GM21576 (cell line): ENCODE measurements at regions not wholly inside any gene's neighbourhood (a gene's known extent, or its start where the extent isn't known, plus 50 kb on each side); places are given as distances from the start of the nearest gene placed in this dataset.

Experiments used
- ATAC-seq: cut with Tn5 transposase; IDR thresholded peaks from one replicate; pipeline ENCODE4 v1.9.1; 2021; ENCODE audit warnings: mild to moderate bottlenecking, moderate library complexity; ENCODE audit not compliant: unreplicated experiment

DNA sequence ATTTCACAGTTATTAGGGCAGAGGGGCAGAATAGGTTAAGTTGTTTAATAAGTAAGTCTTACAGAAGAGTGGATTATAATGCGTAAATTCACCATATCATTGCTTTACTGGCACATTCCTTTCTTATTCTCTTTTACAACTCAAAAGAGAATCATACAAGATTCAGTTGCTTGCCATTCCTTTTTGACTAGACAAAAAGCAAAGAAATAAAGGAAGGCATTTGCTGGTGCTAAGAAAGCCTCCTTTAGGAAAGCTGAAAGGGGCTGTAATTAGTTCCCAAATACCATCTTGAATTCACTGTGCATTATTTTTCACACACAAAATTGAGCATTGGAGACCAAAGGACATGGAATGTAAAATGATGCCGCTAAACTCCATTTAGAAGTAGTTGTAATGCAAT, 499.3 kb downstream of the NXPH1 start:
- ATAC-seq = no peak

DNA sequence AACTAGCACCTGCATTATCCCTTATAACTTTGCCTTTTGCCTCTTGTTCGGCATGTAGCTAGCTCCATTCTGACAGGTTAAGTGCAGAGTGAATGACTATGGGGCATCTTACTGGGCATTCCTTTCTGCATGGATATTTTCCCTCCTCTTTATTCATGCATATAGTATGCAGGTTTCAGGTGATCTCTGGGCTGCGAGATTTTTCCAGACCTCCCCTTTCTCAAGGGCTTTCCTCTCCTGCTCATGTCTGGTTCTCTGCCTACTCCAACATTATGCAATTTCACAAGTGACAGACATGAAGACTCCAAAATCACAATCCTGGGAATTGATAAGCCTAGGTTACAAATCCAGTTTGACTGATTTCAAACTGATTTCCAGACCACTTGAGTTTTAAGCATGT, 503.8 kb downstream of the NXPH1 start:
- ATAC-seq = no peak

DNA sequence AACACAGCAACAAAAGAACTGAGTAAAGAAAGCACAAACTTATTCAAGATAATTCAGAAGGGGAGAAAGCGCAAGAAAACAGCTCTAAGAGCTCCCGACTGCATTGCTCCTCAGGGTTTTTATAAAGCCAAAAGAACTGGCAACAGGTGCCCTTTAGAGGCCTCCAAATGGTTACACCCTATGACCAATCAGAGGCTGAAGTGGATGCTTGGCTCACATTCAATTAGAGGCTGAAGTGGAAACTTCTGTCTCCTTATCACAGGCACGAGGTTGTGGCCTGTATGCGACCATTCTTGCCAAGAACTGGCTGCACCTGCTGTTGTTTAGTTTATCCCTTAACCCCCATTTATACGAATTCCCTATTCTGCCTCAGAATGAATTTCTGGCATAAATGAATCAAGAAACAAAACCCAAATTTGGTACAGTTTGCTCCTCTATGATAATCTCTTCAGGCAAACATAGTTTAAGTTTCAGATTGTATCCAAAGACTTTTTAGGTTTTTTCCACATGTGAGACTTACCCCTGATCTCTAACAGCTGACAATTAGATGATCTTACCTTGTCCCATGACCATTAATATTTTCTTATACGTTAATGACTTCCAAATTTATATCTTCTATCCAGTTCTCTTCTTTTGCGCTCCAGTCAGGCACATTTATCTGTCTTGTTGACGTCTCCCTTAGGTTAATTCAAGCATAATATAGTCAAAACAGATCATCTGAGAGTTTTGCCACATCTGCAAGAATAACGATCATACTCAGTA, 504.8 kb downstream of the NXPH1 start:
- ATAC-seq = no peak

DNA sequence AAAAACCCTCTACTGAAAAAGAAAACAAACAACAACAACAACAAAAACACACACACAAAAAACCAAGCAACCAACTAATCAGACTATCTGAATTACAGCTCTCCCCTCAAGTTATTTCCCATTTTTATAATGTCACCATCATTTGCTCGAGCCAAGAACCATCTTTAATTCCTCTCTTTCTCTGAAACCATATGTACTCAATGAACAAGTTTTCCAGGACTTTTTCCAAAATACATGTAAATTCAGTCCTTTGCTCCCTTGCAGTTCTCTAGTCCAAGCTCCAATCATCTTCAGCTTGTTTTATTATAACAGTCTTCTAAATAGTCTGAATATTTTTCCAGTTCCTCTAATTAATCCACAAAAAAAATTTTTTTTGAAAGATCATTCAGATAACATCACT, 506.0 kb downstream of the NXPH1 start:
- ATAC-seq = no peak

DNA sequence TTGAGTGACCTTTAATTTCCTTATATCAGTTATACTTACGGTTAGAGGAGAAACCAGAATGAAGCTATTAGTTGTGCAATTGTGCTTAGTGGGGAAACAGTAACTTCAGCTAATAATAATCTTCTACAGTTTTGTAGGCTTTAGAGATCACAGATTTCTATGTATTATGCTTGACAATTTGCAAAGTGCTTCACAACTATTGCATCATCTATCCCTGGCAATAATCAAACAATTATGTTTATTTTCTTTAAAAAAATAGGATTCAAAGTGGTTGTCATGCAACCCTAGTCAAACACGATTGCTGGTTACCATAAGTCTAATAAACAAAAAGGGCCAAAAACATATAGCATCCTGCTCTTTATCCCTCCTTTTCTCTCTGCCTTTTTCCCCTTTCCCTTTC, 530.3 kb downstream of the NXPH1 start:
- ATAC-seq = no peak

DNA sequence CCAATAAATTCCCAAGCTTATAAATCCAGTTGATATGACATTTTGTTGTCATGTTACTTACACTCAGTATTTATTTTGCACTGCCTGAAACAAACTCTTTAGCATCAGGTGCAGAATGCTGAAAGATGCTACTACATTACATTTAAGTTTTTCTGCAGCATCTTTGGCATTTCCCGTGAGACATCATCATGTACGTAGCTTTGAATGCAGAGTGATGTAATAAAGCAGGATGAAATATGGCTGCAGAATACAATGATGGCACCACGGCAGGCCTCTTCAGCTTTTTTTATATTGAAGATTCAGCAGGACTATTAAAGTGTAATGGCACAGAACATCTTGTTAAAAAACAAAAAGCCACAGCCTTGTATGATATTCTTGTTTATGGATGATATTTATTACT, 531.8 kb downstream of the NXPH1 start:
- no peak for ATAC-seq

DNA sequence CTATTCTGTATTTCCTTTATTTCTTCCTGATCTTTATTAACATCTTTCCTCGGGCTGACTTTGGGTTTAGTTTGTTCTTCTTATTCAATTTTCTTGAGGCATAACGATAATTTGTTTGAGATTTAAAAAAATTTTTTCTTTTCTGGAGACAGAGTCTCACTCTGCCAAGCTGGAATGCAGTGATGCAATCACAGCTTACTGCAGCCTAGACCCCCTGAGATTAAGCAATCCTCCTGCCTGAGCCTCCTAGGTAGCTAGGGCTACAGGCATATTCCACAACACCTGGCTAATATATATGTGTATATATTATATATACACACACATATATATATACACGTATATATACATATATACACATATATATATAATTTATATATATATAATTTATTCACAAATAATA, 540.2 kb downstream of the NXPH1 start:
- ATAC-seq = no peak

DNA sequence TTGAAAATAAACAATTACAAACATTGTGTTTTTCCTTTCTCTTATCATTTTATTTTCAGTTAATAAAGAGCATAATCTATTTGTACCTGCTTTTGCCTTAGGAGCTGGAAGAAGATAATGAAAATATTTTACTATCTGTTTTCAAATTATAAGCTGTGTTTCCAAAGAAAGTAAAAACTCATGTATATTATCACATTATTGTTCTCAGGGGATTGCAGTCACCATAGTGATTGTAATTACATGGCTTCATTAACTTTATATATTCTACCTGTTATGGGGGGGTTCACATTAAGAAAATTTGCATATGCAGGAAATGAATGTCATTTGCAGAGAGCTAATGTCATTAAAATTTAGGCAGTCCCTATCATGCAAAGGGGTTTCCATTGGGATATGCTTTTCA, 542.3 kb downstream of the NXPH1 start:
- ATAC-seq = no peak

DNA sequence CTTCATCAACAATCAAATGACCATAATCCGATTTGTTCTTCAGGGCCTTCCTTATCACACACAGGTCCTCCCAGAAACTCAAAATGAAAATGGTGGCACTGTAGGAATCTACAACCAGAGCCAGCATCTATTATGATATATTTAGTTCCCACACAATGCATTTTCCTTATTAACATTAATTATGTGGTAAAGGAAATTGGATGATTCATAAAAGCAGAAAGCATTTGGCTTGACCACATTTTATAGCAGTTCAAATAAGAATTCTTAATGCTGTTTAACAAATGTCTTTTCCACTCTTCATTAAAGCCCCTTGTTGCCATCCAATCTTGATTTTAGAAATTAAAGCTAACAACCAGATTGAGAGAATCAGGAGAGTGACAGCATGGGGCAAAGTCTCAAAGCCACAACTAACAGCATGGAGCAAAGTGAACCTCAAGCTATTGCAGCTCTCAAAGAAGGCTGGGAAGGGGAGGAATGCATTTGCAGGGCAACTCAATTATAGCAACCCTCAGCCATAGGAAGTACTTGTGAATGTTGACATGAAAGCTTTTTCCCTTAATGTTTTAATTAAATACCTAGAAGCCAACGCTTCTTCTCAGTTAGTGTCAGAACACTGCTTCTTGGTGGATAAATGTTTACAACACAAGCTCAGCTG, 549.1 kb downstream of the NXPH1 start:
- no peak for ATAC-seq

DNA sequence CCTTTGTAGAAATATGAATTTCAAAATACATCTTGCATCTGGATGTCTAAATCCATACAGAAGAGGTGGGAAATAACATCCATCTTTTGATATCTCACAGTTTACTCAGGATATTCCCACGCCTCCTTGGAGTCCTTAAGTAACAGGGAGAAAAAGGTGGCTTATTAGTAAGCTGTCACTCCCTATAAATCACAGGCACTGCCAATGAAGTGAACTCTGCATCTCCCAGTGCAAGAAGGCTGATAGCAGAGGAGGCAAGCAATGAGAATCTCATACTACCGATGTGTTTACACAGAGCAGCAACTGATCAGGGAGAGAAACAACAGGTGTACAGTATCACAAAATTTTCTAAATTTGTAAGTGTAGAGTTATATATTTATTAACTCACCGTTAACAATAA, 551.8 kb downstream of the NXPH1 start:
- no peak for ATAC-seq

DNA sequence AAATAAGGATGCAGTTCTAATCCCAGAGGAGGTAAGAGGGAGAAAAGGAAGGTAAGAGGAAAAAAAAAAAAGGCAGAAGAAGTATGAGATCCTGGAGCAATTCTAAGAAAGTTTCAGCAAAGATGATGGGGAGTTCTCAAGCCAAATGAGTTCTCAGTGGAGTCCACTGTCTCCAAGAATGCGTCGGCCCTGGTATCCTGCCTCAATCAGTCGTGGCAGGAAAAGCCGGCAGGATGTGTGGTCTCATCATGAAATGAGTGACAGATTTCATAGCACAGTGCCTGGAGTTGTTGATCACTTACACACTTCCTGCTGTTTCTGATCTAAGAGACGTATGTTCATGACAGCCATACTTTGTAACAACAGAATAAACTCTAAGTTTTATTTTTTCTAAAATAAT, 554.9 kb downstream of the NXPH1 start:
- no peak for ATAC-seq

DNA sequence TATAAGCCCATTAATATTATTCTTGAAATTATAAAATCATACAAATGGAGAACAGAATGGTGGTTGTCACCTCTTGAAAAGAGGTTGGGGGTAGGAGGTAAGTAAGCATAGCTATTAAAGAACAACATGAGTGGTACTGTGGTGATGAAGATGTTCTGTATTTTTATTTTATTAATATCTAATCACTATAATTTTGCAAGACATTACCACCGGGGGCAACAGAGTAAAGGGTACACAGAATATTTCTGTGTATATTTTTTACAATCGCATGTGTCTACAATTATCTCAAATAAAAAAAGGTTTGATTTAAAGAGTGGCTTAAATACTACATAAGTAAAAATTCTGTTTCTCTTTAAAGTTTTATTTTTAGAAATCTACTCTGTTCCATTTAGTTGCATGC, 557.8 kb downstream of the NXPH1 start:
- ATAC-seq = no peak

DNA sequence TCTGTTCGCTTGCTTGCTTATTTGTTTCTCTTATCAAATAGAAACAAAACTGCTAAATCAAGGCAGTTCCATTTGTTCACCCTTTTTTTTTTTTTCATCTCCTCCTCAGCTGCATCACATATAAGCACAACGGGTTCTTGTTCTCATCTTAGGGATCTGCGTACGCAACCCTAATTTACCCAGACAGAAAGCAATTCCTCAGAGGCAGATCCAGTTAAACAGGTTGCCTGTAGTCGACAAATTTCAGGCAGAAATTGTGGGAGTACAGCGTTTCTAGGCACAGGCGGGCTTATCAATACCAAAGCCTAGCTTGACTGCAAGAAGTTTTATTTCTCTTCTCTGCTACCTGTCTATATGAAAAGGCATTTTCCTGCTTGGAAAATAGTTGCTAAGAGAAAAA, 565.4 kb downstream of the NXPH1 start:
- ATAC-seq = no peak

DNA sequence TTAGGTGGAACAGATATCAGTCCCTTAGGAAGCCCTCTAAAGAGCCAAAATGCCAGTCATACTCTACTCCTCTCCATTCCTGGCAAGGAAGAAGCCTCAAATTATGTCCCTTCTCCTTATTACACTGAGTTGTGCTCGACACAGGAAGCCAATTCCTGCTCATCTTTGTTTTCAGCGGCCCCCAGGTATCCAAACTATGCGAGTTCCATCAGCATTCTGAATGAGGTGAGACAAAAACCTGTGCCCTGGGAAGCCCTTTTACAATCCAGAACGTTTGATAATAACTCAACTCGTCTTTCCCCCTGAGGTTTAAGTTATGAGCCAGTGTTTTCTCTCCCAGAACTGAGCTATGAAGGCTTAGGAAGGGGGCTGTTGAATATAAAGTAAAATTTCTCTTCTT, 580.5 kb downstream of the NXPH1 start:
- ATAC-seq = no peak

DNA sequence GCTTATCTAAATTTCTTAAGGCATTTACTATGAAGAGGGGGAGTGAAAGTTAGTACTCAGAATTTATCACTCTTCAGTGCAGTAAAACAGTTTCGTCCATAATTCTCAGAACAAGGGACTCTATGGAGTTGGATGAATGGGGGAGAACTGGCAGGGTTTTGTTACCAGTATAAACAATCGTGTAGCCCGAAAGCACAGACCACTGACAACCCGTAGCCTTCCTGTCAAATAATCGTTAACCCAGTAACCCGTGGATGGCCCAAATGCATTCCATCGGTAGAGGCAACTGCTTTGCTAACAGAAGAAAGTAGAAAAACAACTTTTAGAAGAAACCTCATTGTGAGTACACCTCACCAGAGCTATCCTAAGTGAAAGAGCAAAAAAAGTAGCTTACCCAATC, 583.9 kb downstream of the NXPH1 start:
- no peak for ATAC-seq

DNA sequence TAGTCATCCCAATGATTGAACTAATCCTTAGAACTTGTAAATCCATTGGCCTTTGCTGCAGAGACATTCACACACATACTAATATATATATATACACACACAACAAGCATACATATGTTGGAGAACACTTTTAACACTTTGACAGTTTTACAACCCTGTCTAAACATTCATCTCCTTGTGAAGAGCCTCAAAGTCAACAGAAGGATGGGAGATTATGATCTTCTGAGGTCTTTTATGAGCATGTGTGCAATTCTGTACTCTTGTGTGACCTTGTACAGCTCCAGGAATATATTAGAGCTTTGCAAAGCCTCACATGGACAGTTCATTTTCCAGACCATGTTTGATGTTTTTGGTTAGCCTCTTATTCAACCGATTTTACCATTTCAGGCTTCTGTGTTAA, 589.0 kb downstream of the NXPH1 start:
- ATAC-seq = no peak

DNA sequence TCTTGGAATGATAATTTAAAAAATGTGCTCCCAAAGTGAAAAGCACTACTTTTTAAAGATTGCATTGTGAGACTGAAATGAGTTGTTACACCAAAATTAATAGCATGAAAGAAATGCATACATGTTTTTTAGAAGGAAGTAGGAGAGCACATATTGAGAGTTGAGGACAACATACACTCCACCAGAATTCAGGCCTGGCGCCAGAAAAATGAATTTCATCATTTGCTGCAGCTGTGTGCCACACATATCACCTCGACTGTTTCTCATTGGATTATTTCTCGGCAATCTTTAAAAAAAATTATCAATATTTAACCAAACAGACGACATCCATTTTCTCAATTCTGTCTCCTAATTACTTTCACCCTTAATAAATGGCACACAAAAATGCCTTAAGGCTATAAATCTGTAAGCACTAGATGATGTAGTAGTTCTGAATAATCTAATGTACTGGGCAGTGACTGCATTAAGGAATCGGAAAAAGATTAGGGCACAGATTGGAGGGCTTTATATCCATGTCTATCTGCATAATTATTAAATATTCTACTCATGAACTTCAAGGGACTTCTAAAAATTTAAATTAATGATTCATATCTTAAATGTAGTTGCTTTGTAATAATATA, 590.4 kb downstream of the NXPH1 start:
- no peak for ATAC-seq

DNA sequence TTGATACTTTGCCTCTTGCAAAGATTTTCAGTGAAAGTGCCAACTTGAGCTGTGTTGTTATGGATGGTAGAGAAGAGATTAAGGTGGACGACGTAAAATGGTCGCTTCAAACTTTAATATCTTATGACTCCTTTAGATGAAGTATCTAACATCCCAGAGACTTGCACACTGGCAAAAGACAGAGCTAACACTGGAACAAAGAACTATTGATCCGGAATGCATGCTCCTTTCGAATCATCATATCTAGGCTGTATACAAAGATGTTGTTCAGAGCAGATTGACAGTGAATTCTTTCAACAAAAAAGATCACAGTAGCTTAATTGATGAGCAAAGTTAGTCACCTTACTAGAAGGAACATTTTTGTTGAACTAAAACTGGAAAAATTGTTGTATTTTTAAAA, 592.7 kb downstream of the NXPH1 start:
- ATAC-seq = no peak

DNA sequence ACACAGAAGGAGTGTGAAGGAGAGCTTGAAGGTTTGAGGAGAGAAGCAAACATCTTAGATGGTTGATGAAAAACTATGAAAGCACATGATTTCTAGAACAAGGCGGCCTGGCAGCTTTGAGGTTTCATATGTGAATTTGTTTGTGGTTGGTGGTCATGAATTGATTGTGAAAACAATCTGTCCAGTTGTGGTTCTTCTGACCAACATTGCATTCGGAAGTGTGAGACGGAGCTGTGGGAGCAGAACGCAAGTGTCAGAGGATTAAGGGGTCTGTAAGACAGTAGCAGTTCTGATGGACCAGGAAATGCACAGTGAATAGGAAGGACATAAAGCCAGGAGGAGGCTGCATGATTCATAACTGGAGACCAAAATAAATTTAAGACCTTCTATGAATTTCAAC, 594.6 kb downstream of the NXPH1 start:
- no peak for ATAC-seq

DNA sequence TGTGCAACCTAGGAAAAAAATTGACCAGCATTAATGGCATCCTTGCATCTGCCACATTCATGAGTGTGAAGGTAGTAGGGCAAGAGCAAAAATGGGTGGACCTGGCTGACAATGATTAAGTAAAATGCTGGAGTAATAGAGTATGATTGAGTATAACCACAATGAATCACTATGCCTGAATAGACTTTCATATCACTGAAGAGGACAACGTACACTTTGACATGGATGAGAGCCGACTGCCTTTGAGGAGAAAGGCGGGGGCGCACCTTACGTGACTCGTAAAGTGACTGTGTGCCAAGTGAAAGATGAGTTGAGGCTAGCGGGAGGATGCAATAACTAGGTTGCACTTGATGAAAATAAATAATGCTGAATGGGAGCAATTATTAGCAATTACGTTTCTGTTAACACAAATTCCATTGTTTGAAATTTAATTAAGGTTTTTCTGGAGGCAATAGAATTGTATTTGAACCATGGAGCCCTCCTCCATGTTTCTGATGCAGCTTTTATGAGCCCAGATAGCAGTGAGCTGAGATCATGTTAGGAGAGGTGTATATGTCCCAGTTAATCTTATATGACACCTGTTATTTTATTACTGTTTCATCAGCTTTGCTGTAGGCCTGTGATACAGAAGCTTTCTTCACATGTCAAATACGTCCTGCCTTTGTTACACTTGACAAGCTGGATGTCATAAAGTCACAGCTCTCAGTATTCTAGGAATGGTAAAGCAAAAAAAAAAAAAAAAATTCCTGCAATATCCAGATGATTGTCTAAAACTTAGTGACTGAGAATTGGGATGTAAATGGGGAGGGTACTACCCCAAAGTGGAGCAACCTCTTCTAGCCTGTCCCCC, 596.5 kb downstream of the NXPH1 start:
- no peak for ATAC-seq

DNA sequence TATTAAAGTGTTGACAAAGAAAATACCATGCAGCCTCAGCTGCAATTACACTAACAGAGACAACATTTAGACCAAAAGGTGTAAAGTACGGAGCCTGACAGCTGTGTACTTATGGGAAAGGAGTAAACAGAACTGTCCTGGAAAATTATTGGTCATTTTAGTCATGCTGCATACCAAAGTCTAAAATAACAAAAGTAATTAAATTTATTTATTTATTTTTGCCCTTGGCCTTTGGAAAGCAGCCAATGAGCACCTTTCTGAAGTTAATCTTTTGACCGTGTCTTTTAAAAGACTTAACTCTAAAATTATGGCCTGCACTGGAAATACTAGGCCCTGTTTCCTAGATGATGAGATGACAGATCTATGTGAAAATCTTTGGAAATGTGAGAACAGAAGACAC, 597.6 kb downstream of the NXPH1 start:
- no peak for ATAC-seq

DNA sequence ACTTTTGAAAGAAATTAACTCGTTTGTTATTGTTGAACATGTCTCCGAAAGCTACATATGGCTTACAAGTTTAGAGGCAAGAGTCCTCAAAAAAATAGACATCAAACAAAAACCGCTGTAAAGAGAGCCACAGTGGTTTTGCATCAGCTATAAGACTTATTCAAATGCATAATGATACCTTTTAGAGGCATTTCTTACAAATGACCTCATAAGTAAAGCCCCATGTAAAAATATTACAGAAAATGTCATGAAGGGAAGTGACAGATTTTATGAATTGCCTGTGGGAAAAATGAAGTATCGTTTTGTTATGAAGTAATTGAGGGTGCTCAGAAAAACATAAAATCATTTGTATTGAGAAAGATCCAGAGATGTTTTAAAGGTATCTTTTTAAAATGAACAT, 598.0 kb downstream of the NXPH1 start:
- ATAC-seq = no peak
